ENCODE measurements at regions not wholly inside any gene's neighbourhood (a gene's known extent, or its start where the extent isn't known, plus 50 kb on each side); places are given as distances from the start of the nearest gene placed in this dataset.
A peak's percentile ranks its signal among the peaks of the same experiment; 100 is the strongest.

GRCh38 chrX:13115146-13115855, 70.9 kb upstream of the FAM9C start:
- Histone ChIP-seq H3K4me3 (no peak overlapping the region), H3K36me3 (ENCODE audit: insufficient read depth in 1 of 2, low read depth in 1 of 2) (no peaks in the 10 kb centered on the region), H3K27ac (no peak overlapping the region), H3K4me1 (peaks cover under 1% of the 10 kb centered on the region), H3K9me3 (no peaks in the 10 kb centered on the region), H3K27me3 (ENCODE audit: insufficient read depth in 3 of 3, low read length in 2 of 3) (no peaks in the 10 kb centered on the region)
- 53 to 57% (median 54%) methylated on average over 3 of the region's 3 CpGs for WGBS, 3 donors
- intact Hi-C loops (cut with DNase I), result loop anchor here in 1 of 2 donors (10.0 kb wide), 1 partner anchor 130 kb away; no protein-coding TSS in a partner anchor
- TF ChIP-seq, protein P1, sequence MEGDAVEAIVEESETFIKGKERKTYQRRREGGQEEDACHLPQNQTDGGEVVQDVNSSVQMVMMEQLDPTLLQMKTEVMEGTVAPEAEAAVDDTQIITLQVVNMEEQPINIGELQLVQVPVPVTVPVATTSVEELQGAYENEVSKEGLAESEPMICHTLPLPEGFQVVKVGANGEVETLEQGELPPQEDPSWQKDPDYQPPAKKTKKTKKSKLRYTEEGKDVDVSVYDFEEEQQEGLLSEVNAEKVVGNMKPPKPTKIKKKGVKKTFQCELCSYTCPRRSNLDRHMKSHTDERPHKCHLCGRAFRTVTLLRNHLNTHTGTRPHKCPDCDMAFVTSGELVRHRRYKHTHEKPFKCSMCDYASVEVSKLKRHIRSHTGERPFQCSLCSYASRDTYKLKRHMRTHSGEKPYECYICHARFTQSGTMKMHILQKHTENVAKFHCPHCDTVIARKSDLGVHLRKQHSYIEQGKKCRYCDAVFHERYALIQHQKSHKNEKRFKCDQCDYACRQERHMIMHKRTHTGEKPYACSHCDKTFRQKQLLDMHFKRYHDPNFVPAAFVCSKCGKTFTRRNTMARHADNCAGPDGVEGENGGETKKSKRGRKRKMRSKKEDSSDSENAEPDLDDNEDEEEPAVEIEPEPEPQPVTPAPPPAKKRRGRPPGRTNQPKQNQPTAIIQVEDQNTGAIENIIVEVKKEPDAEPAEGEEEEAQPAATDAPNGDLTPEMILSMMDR (IDR thresholded peaks at IDR 0.05), result no peak
- no peak for ATAC-seq
- no peak for DNase-seq

DNA sequence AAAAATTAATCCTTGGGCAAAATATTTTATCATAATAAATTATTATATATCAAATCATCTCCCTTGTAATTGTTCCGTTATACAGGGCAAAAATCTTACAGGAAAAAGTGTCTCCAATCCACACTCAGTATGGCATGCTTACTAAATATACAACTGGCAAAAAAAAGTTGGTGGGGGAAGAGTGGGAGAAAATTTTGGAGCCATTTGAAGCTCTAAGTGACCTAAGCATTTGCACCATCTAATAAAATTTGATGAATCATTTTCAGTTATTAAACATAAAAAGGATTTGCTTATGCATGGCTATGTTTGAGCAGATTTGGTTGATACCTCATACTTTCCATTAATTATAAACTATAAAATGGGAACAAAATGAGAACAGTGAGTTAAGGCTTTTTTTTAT, 68.1 kb upstream of the FAM9C start:
- 79 to 88% (median 81%) methylated on average over 1 of the region's 1 CpG for WGBS, 3 donors

DNA sequence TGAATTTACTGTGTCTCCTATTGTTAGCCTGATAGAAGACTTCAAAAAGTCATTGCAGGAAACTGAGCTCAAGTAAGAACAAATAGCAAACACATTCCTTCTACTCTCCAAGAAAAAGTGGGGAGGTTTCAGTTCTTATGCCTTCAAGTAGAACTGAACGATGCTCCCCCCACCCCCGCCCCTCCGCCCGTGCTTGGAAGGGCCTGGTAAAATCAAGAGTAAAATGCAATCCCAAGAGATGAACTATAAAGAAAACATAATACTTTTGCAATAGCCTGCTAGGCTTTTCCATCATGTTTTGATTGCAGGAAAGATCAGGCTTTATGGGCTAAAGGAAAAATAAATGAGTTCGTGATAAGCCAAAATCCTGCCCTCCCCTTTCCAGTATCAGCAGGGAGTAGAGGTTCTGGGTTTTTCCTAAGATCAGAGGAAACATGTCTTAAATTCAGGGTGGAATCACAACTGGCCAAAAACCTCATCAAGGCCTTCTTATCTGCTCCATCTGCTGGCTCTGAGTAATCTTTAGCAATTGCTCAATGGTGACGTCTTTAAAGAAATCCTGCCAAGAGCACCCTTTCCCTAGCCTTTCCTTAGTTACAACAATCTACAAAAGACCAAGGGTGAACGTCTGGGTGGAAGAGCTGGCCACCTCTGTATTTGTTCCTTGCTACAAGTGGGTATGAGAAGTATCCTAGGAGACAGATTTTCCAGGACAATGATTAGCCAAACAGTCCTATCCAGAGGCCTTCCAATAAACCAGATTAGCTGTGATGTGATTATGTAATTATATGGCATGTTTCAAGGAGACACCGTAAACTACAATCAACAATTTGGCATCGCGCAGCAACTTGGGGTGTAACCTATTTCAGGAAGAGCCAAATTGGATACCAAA, 66.3 kb upstream of the FAM9C start:
- intact Hi-C loops (cut with DNase I), result loop anchor here in 1 of 2 donors (10.0 kb wide), 1 partner anchor 126 kb away; no protein-coding TSS in a partner anchor
- no peaks in the 10 kb centered on the region for H3K36me3 ChIP-seq (ENCODE audit: insufficient read depth in 1 of 2, low read depth in 1 of 2)
- H3K27me3 ChIP-seq (ENCODE audit: insufficient read depth in 3 of 3, low read length in 2 of 3), result no peaks in the 10 kb centered on the region
- H3K4me3 ChIP-seq, result no peak overlapping the region
- WGBS, 3 donors, result 44 to 57% (median 48%) methylated on average over 10 of the region's 10 CpGs
- peak in 1 of 2 donors; percentile 25 for DNase-seq
- H3K27ac ChIP-seq, result peak overlapping the region; percentile 58
- H3K9me3 ChIP-seq, result no peaks in the 10 kb centered on the region
- H3K4me1 ChIP-seq, result peaks cover 6% of the 10 kb centered on the region
- TF ChIP-seq, protein P1 (IDR thresholded peaks at IDR 0.05), result no peak
- ATAC-seq, result peak; percentile 19 to 72 (median 54)

More for the DNA sequence above, 68.1 kb upstream of the FAM9C start:
- no peaks in the 10 kb centered on the region for H3K9me3 ChIP-seq
- intact Hi-C loops (cut with DNase I), result loop anchor here in 1 of 2 donors (10.0 kb wide), 1 partner anchor 128 kb away; no protein-coding TSS in a partner anchor
- no peaks in the 10 kb centered on the region for H3K36me3 ChIP-seq (ENCODE audit: insufficient read depth in 1 of 2, low read depth in 1 of 2)
- H3K27ac ChIP-seq, result no peak overlapping the region
- peaks cover 6% of the 10 kb centered on the region for H3K4me1 ChIP-seq
- TF ChIP-seq, protein P1 (IDR thresholded peaks at IDR 0.05), result no peak
- no peaks in the 10 kb centered on the region for H3K27me3 ChIP-seq (ENCODE audit: insufficient read depth in 3 of 3, low read length in 2 of 3)
- H3K4me3 ChIP-seq, result no peak overlapping the region
- DNase-seq, result no peak
- no peak for ATAC-seq

DNA sequence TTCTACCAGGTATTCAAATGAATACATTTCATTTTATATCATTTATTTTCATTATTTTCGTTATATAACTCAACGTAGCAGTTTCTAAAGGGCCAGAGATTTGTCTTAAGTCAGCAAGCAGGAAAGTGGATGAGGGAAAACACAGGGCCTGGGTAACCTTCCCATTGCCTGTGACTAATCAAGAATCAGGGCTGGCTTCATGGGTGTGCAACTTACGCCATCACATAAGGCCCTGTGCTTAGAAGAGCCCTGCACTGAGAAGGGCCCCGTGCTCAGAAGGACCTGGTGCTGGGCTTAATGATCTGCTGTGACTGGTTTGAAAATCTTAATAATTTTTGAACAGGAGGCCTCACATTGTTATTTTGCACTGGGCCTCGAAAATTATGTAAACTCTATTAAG, 65.4 kb upstream of the FAM9C start:
- Histone ChIP-seq H3K9me3 (no peaks in the 10 kb centered on the region), H3K4me1 (peaks cover 6% of the 10 kb centered on the region), H3K4me3 (no peak overlapping the region), H3K36me3 (ENCODE audit: insufficient read depth in 1 of 2, low read depth in 1 of 2) (no peaks in the 10 kb centered on the region), H3K27me3 (ENCODE audit: insufficient read depth in 3 of 3, low read length in 2 of 3) (no peaks in the 10 kb centered on the region), H3K27ac (peak overlapping the region; percentile 58)
- TF ChIP-seq, protein P1 (IDR thresholded peaks at IDR 0.05), result no peak
- WGBS, 3 donors, result 66 to 82% (median 73%) methylated on average over 5 of the region's 5 CpGs
- DNase-seq (no peak), ATAC-seq (no peak)
- intact Hi-C loops (cut with DNase I), result loop anchor here in 1 of 2 donors (10.0 kb wide), 1 partner anchor 125 kb away; no protein-coding TSS in a partner anchor

Measured in psoas muscle (tissue), 7 donors.